H1 (cell line): ENCODE measurements at regions not wholly inside any gene's neighbourhood (a gene's known extent, or its start where the extent isn't known, plus 50 kb on each side); places are given as distances from the start of the nearest gene placed in this dataset.

Experiments used
- CTCF ChIA-PET: fragments of 300-600 bp; sonication (Branson Sonifier 250); formaldehyde crosslinking; loops from one replicate; lab custom pipeline; 2021; ENCODE audit not compliant: partially characterized antibody; lab: Charles Lee
- POLR2A ChIA-PET: fragments of 300-600 bp; sonication (Branson Sonifier 250); formaldehyde crosslinking; loops from one replicate; lab custom pipeline; 2021; ENCODE audit warnings: inconsistent platforms; ENCODE audit not compliant: partially characterized antibody; lab: Charles Lee
- DNase-seq, 2 experiments: peaks; one replicate each; pipeline versions ENCODE4 v3.0.0 to v3.0.0-alpha.2; 2010 to 2022; ENCODE audit warnings: low spot score in 2 of 2, low read depth in 1 of 2, mixed read lengths in 1 of 2
- FAIRE-seq: peaks from 2 replicates; lab custom pipeline; 2011; peaks lifted over from hg19 to GRCh38; lab: Jason Lieb, UNC
- H2AFZ ChIP-seq: 2 replicates; pipeline ENCODE4 v1.8.1; 2012; ENCODE audit warnings: low read length, inconsistent platforms
- H2AK5ac ChIP-seq: 2 replicates; pipeline ENCODE4 v1.6.1; 2013; ENCODE audit warnings: low read depth, low read length
- H2BK120ac ChIP-seq: replicated peaks from 2 replicates; pipeline ENCODE3; 2013; ENCODE audit warnings: low read depth, low read length, inconsistent platforms
- H2BK12ac ChIP-seq: 2 replicates; pipeline ENCODE4 v1.6.1; 2013; ENCODE audit warnings: low read depth, low read length
- H2BK15ac ChIP-seq: 2 replicates; pipeline ENCODE4 v1.6.1; 2013; ENCODE audit warnings: low read length
- H2BK20ac ChIP-seq: 2 replicates; pipeline ENCODE4 v1.6.1; 2013; ENCODE audit warnings: low read length
- H2BK5ac ChIP-seq: 2 replicates; pipeline ENCODE4 v1.6.1; 2013; ENCODE audit warnings: low read depth, low read length
- H3K14ac ChIP-seq: 2 replicates; pipeline ENCODE4 v1.6.1; 2013; ENCODE audit warnings: inconsistent platforms; ENCODE audit not compliant: insufficient read length
- H3K18ac ChIP-seq: 2 replicates; pipeline ENCODE4 v1.6.1; 2013; ENCODE audit warnings: low read length; ENCODE audit errors: extremely low read depth
- H3K23ac ChIP-seq: 2 replicates; pipeline ENCODE4 v1.6.1; 2013; ENCODE audit warnings: inconsistent platforms; ENCODE audit not compliant: insufficient read length
- H3K23me2 ChIP-seq: 2 replicates; pipeline ENCODE4 v1.6.1; 2013; ENCODE audit warnings: low read depth, low read length
- H3K27ac ChIP-seq: 2 replicates; pipeline ENCODE4 v1.6.1; 2011; ENCODE audit warnings: low read depth, low read length, inconsistent platforms
- H3K27me3 ChIP-seq, 4 experiments: replicated peaks in 1 of 4; 1 replicate in 1 of 4; 2 replicates in 3 of 4; pipeline versions ENCODE4 v1.6.1 to v1.8.1; 2011 to 2013; ENCODE audit warnings: low read length in 3 of 4, mild to moderate bottlenecking in 3 of 4, inconsistent platforms in 2 of 4, mixed read lengths in 2 of 4, moderate library complexity in 1 of 4; ENCODE audit not compliant: control insufficient read depth in 3 of 4, insufficient read depth in 3 of 4; ENCODE audit errors: extremely low read depth in 1 of 4
- H3K36me3 ChIP-seq, 4 experiments: 2 replicates each; pipeline versions ENCODE4 v1.6.1 to v1.8.1; 2011 to 2013; ENCODE audit warnings: mild to moderate bottlenecking in 4 of 4, low read length in 3 of 4, moderate library complexity in 2 of 4, control low read depth in 1 of 4, inconsistent platforms in 1 of 4; ENCODE audit not compliant: insufficient read depth in 4 of 4, control insufficient read depth in 2 of 4
- H3K4ac ChIP-seq: replicated peaks from 2 replicates; pipeline ENCODE3; 2013; ENCODE audit warnings: low read length, low read depth, mixed read lengths, inconsistent platforms; ENCODE audit not compliant: insufficient read length
- H3K4me1 ChIP-seq, 4 experiments: replicated peaks in 1 of 4; 1 replicate in 1 of 4; 2 replicates in 3 of 4; pipeline versions ENCODE4 v1.6.1 to v1.8.1; 2011 to 2013; ENCODE audit warnings: low read length in 3 of 4, inconsistent platforms in 2 of 4, mixed read lengths in 1 of 4; ENCODE audit not compliant: insufficient read depth in 4 of 4, control insufficient read depth in 3 of 4
- H3K4me2 ChIP-seq, 2 experiments: 2 replicates each; pipeline versions ENCODE4 v1.6.1 to v1.8.1; 2011 to 2013; ENCODE audit warnings: low read depth in 2 of 2, low read length in 2 of 2, control low read depth in 1 of 2, inconsistent platforms in 1 of 2, mild to moderate bottlenecking in 1 of 2; ENCODE audit not compliant: insufficient read depth in 1 of 2
- H3K4me3 ChIP-seq, 4 experiments: fragments of 200-600, 300-600 bp in 1 of 4; sonication (generic), shearing (Covaris generic), sonication (Bioruptor Twin) in 1 of 4; 2 replicates each; pipeline versions ENCODE4 v1.5.1 to v1.8.1; 2011 to 2016; ENCODE audit warnings: low read length in 4 of 4, low read depth in 3 of 4, control low read depth in 2 of 4, inconsistent platforms in 2 of 4, mild to moderate bottlenecking in 2 of 4, mixed read lengths in 1 of 4, moderate library complexity in 1 of 4; ENCODE audit not compliant: insufficient read depth in 2 of 4; ENCODE audit errors: extremely low read depth in 1 of 4
- H3K56ac ChIP-seq: replicated peaks from 2 replicates; pipeline ENCODE3; 2013; ENCODE audit warnings: low read depth, mild to moderate bottlenecking, mixed read lengths, low read length, inconsistent platforms; ENCODE audit not compliant: insufficient read length
- H3K79me1 ChIP-seq: 2 replicates; pipeline ENCODE4 v1.6.1; 2013; ENCODE audit warnings: low read depth, low read length, control low read depth
- H3K79me2 ChIP-seq, 2 experiments: 2 replicates each; pipeline versions ENCODE4 v1.6.1 to v1.8.1; 2012 to 2013; ENCODE audit warnings: low read length in 2 of 2, mild to moderate bottlenecking in 2 of 2, inconsistent platforms in 1 of 2; ENCODE audit not compliant: insufficient read depth in 2 of 2, control insufficient read depth in 1 of 2
- H3K9ac ChIP-seq, 4 experiments: replicated peaks in 1 of 4; 1 replicate in 1 of 4; 2 replicates in 3 of 4; pipeline versions ENCODE4 v1.6.1 to v1.8.1; 2011 to 2013; ENCODE audit warnings: low read depth in 3 of 4, low read length in 3 of 4, control low read depth in 2 of 4, mild to moderate bottlenecking in 2 of 4, moderate library complexity in 2 of 4, inconsistent platforms in 1 of 4; ENCODE audit errors: extremely low read depth in 1 of 4
- H3K9me3 ChIP-seq, 2 experiments: 2 replicates each; pipeline versions ENCODE4 v1.6.1 to v1.8.1; 2012 to 2013; ENCODE audit warnings: mild to moderate bottlenecking in 2 of 2, moderate library complexity in 2 of 2, control low read depth in 1 of 2, inconsistent platforms in 1 of 2, low read depth in 1 of 2, low read length in 1 of 2, mixed read lengths in 1 of 2; ENCODE audit not compliant: insufficient read depth in 2 of 2
- H4K20me1 ChIP-seq, 2 experiments: replicated peaks in 1 of 2; 2 replicates each; pipeline versions ENCODE3 to v1.8.1; 2011 to 2013; ENCODE audit warnings: inconsistent platforms in 2 of 2, low read length in 2 of 2, mild to moderate bottlenecking in 1 of 2; ENCODE audit not compliant: insufficient read depth in 2 of 2, control insufficient read depth in 1 of 2
- H4K5ac ChIP-seq: 2 replicates; pipeline ENCODE4 v1.6.1; 2013; ENCODE audit warnings: low read length, low read depth, mixed read lengths, inconsistent platforms; ENCODE audit not compliant: insufficient read length
- H4K8ac ChIP-seq: 2 replicates; pipeline ENCODE4 v1.8.0; 2013; ENCODE audit warnings: mild to moderate bottlenecking, moderate library complexity, low read length, inconsistent platforms; ENCODE audit not compliant: insufficient read depth; ENCODE audit errors: extremely low read depth
- H4K91ac ChIP-seq: replicated peaks from 2 replicates; pipeline ENCODE3; 2013; ENCODE audit warnings: low read length, mixed read lengths, inconsistent platforms; ENCODE audit not compliant: insufficient read length
- BACH1 ChIP-seq: IDR thresholded peaks from 2 replicates; pipeline ENCODE4 v1.6.1; 2012; ENCODE audit warnings: low read length, improper control_type of control experiment
- CHD2 ChIP-seq: IDR thresholded peaks from 2 replicates; pipeline ENCODE4 v1.6.1; 2012; ENCODE audit warnings: low read length, improper control_type of control experiment
- CTBP2 ChIP-seq: IDR thresholded peaks from 2 replicates; pipeline ENCODE4 v1.7.0; 2011; ENCODE audit warnings: borderline replicate concordance, mild to moderate bottlenecking, moderate library complexity, mixed read lengths, low read length; ENCODE audit not compliant: insufficient read depth, insufficient read length
- FOSL1 ChIP-seq: IDR thresholded peaks from 2 replicates; pipeline ENCODE4 v1.6.1; 2011; ENCODE audit warnings: mild to moderate bottlenecking, low read depth, low read length, moderate library complexity; ENCODE audit not compliant: insufficient read depth
- KDM5A ChIP-seq: fragments of 200-600 bp; IDR thresholded peaks from 2 replicates; pipeline ENCODE4 v1.7.1; 2012; ENCODE audit warnings: mild to moderate bottlenecking, low read length, inconsistent platforms, mixed read lengths
- MAFK ChIP-seq: IDR thresholded peaks from 2 replicates; pipeline ENCODE4 v1.6.1; 2012; ENCODE audit warnings: low read depth, mild to moderate bottlenecking, improper control_type of control experiment, low read length
- NRF1 ChIP-seq: IDR thresholded peaks from 2 replicates; pipeline ENCODE4 v1.6.1; 2011; ENCODE audit warnings: mild to moderate bottlenecking, low read depth, low read length, improper control_type of control experiment
- POLR2AphosphoS5 ChIP-seq: IDR thresholded peaks from 2 replicates; pipeline ENCODE4 v1.6.1; 2011; ENCODE audit warnings: low read depth, low read length
- RAD21 ChIP-seq, 2 experiments: IDR thresholded peaks in 1 of 2; conservative IDR thresholded peaks in 1 of 2; 2 replicates each; pipeline ENCODE4 v1.6.1; 2011; ENCODE audit warnings: low read depth in 2 of 2, low read length in 2 of 2, improper control_type of control experiment in 1 of 2, inconsistent platforms in 1 of 2, mild to moderate bottlenecking in 1 of 2, moderate library complexity in 1 of 2
- SIRT6 ChIP-seq: IDR thresholded peaks from one replicate; pipeline ENCODE4 v1.7.1; 2012; ENCODE audit warnings: low read length, inconsistent platforms
- ZNF274 ChIP-seq: IDR thresholded peaks from 2 replicates; pipeline ENCODE4 v1.7.0; 2012; ENCODE audit warnings: low read length, borderline replicate concordance; ENCODE audit errors: extremely low read depth
- WGBS, 2 experiments: shearing (Covaris generic) in 1 of 2; methylation state at CpG; one replicate each; pipeline versions ENCODE4 v1.1.6 to v1.1.7; 2013 to 2015; ENCODE audit warnings: low lambda C conversion rate in 2 of 2, mixed read lengths in 2 of 2, inconsistent platforms in 1 of 2, low coverage in 1 of 2, missing lambda C conversion rate in 1 of 2; ENCODE audit not compliant: insufficient replicate concordance in 2 of 2, insufficient coverage in 1 of 2, insufficient read length in 1 of 2; ENCODE audit errors: extremely low coverage in 1 of 2, missing lambda C conversion rate in 1 of 2; 5-methylcytosine and 5-hydroxymethylcytosine counted together
- TF ChIP-seq, protein P1 (sequence below): IDR thresholded peaks from 2 replicates; pipeline ENCODE4 v1.6.1; 2012; ENCODE audit warnings: low read length, inconsistent platforms
- TF ChIP-seq, protein P2 (sequence below): IDR thresholded peaks from 2 replicates; pipeline ENCODE4 v1.6.1; 2011; ENCODE audit warnings: low read length, improper control_type of control experiment

DNA sequence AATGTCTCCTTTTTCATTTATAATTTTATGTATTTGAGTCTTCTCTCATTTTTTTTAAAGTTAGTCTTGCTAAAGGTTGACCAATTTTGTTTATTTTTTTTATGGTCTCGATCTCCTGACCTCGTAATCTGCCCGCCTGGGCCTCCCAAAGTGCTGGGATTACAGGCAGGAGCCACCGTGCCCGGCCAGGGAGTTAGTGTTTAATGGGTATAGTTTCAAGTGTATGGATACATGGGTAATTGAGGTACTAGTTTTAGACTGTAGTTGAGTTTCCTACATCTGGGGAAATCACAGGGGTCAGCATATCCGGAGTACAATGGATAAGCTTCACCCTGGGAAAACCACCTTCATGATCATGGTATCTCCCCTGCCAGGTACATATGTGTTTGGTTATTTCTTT is 267.3 kb upstream of the KCND2 start:
- Histone ChIP-seq H3K27me3 (no peaks in the 10 kb centered on the region), H2BK20ac (no peak overlapping the region), H2BK120ac (no peak overlapping the region), H3K23me2 (no peaks in the 10 kb centered on the region), H3K18ac (no peak overlapping the region), H3K4me1 (no peaks in the 10 kb centered on the region), H4K20me1 (no peaks in the 10 kb centered on the region), H3K4me2 (no peak overlapping the region), H3K79me2 (no peaks in the 10 kb centered on the region), H4K91ac (no peak overlapping the region), H3K4me3 (no peak overlapping the region), H3K9ac (no peak overlapping the region), H2AFZ (no peak overlapping the region), H2AK5ac (no peak overlapping the region), H3K56ac (no peak overlapping the region), H3K27ac (no peak overlapping the region), H2BK15ac (no peak overlapping the region), H4K5ac (no peak overlapping the region), H3K23ac (no peak overlapping the region), H3K36me3 (no peaks in the 10 kb centered on the region), H3K9me3 (no peaks in the 10 kb centered on the region), H3K79me1 (no peaks in the 10 kb centered on the region), H3K14ac (no peak overlapping the region), H2BK5ac (no peak overlapping the region), H4K8ac (no peak overlapping the region), H3K4ac (no peak overlapping the region), H2BK12ac (no peak overlapping the region)
- POLR2A ChIA-PET, result no interaction called here
- FAIRE-seq (no peak), DNase-seq (no peak)
- CTCF ChIA-PET, result no interaction called here
- WGBS, 2 experiments, result 94% methylated on average over 6 of the region's 6 CpGs; no CpG with 5 or more reads in 1 of the 2 experiments
- TF ChIP-seq CHD2, result no peak
- TF ChIP-seq, protein P1, sequence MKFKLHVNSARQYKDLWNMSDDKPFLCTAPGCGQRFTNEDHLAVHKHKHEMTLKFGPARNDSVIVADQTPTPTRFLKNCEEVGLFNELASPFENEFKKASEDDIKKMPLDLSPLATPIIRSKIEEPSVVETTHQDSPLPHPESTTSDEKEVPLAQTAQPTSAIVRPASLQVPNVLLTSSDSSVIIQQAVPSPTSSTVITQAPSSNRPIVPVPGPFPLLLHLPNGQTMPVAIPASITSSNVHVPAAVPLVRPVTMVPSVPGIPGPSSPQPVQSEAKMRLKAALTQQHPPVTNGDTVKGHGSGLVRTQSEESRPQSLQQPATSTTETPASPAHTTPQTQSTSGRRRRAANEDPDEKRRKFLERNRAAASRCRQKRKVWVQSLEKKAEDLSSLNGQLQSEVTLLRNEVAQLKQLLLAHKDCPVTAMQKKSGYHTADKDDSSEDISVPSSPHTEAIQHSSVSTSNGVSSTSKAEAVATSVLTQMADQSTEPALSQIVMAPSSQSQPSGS, result no peak
- TF ChIP-seq SIRT6, result no peak
- no peak for TF ChIP-seq CTBP2
- TF ChIP-seq ZNF274, result no peak
- no peak for TF ChIP-seq NRF1
- TF ChIP-seq FOSL1, result no peak
- no peak for TF ChIP-seq BACH1
- no peak for TF ChIP-seq MAFK
- no peak for TF ChIP-seq KDM5A
- no peak for TF ChIP-seq POLR2AphosphoS5
- TF ChIP-seq, protein P2, sequence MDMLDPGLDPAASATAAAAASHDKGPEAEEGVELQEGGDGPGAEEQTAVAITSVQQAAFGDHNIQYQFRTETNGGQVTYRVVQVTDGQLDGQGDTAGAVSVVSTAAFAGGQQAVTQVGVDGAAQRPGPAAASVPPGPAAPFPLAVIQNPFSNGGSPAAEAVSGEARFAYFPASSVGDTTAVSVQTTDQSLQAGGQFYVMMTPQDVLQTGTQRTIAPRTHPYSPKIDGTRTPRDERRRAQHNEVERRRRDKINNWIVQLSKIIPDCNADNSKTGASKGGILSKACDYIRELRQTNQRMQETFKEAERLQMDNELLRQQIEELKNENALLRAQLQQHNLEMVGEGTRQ, result no peak
- no peak for TF ChIP-seq RAD21 (IDR thresholded peaks at IDR 0.05 in 1 of 2, conservative IDR thresholded peaks at IDR 0.05 in 1 of 2; ENCODE audit: low read depth in 2 of 2, low read length in 2 of 2)
